Loucy (cell line): ENCODE measurements at regions not wholly inside any gene's neighbourhood (a gene's known extent, or its start where the extent isn't known, plus 50 kb on each side); places are given as distances from the start of the nearest gene placed in this dataset.

Experiments
- H2AFZ ChIP-seq: fragments of 200-600 bp; sonication (generic); 2 replicates; pipeline ENCODE4 v1.6.0; 2016; ENCODE audit warnings: antibody characterized with exemption, mild to moderate bottlenecking, low read length, moderate library complexity
- H3F3A ChIP-seq: fragments of 200-600 bp; 2 replicates; pipeline ENCODE4 v1.6.0; 2016; ENCODE audit warnings: antibody characterized with exemption, low read depth, mild to moderate bottlenecking
- H3K27me3 ChIP-seq: fragments of 200-600 bp; sonication (generic); 2 replicates; pipeline ENCODE4 v1.6.1; 2014; ENCODE audit warnings: low read length, mild to moderate bottlenecking; ENCODE audit not compliant: insufficient read depth, poor library complexity, severe bottlenecking
- H3K36me3 ChIP-seq: fragments of 200-600 bp; sonication (generic); 2 replicates; pipeline ENCODE4 v1.6.1; 2016; ENCODE audit warnings: low read length; ENCODE audit not compliant: insufficient read depth
- H3K4me1 ChIP-seq: fragments of 200-600 bp; sonication (generic); 2 replicates; pipeline ENCODE4 v1.5.1; 2014; ENCODE audit warnings: low read length, mild to moderate bottlenecking; ENCODE audit not compliant: insufficient read depth, poor library complexity, severe bottlenecking
- H3K4me2 ChIP-seq: fragments of 200-600 bp; sonication (generic); 2 replicates; pipeline ENCODE4 v1.6.0; 2014; ENCODE audit warnings: antibody characterized with exemption, low read length, low read depth, mild to moderate bottlenecking; ENCODE audit not compliant: poor library complexity, severe bottlenecking
- H3K4me3 ChIP-seq: fragments of 200-600 bp; sonication (generic); 2 replicates; pipeline ENCODE4 v1.5.1; 2014; ENCODE audit warnings: low read length, mild to moderate bottlenecking, mixed read lengths; ENCODE audit not compliant: poor library complexity, severe bottlenecking
- H3K79me2 ChIP-seq: fragments of 200-600 bp; sonication (generic); 2 replicates; pipeline ENCODE4 v1.6.1; 2014; ENCODE audit warnings: low read length; ENCODE audit not compliant: insufficient read depth
- H3K9ac ChIP-seq: fragments of 200-600 bp; sonication (generic); 2 replicates; pipeline ENCODE4 v1.6.0; 2014; ENCODE audit warnings: mild to moderate bottlenecking, low read depth, low read length, moderate library complexity; ENCODE audit not compliant: poor library complexity, severe bottlenecking
- H3K9me2 ChIP-seq: fragments of 200-600 bp; sonication (generic); replicated peaks from 2 replicates; pipeline ENCODE4 v1.6.1; 2016; ENCODE audit warnings: low read depth, low read length, mixed read lengths
- H3K9me3 ChIP-seq: fragments of 200-600 bp; sonication (generic); 2 replicates; pipeline ENCODE4 v1.6.1; 2014; ENCODE audit warnings: mild to moderate bottlenecking, antibody characterized with exemption, low read length, low read depth; ENCODE audit not compliant: insufficient read depth
- H4K20me1 ChIP-seq: fragments of 200-600 bp; sonication (generic); 2 replicates; pipeline ENCODE4 v1.6.0; 2014; ENCODE audit warnings: antibody characterized with exemption, low read length, mild to moderate bottlenecking; ENCODE audit not compliant: insufficient read depth, poor library complexity, severe bottlenecking
- EZH2phosphoT487 ChIP-seq: fragments of 200-600 bp; IDR thresholded peaks from 2 replicates; pipeline ENCODE4 v1.6.1; 2018; ENCODE audit warnings: antibody characterized with exemption, mild to moderate bottlenecking, moderate library complexity, borderline replicate concordance
- TF ChIP-seq, protein P1 (sequence below): fragments of 200-600 bp; sonication (generic); conservative IDR thresholded peaks from 2 replicates; pipeline ENCODE4 v1.5.1; 2014; ENCODE audit warnings: mild to moderate bottlenecking, antibody characterized with exemption, low read length

DNA sequence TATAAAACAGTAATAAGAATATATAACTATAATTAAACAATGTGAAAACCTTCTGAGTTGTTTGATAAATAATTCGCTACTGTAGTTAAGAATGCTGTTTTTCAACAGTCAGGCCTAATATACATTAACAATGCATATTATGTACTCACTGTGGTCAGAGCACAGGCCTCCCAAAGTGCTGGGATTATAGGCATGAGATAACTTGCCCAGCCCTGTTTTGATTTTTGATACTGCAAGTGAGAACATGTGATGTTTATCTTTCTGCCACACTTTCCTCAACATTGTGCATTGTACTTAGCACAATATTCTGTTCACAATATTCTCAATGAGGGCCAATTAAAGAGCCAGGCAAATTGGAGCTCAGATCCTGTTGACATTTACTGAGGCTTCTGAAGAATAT, 274.5 kb upstream of the RARB start:
- H3K9me2 ChIP-seq = no peaks in the 10 kb centered on the region
- H3K4me1 ChIP-seq = no peaks in the 10 kb centered on the region
- H3K4me2 ChIP-seq = no peak overlapping the region
- no peaks in the 10 kb centered on the region for H3K36me3 ChIP-seq
- no peak overlapping the region for H3K4me3 ChIP-seq
- H3K9ac ChIP-seq = no peak overlapping the region
- no peaks in the 10 kb centered on the region for H4K20me1 ChIP-seq
- no peaks in the 10 kb centered on the region for H3K79me2 ChIP-seq
- TF ChIP-seq, protein P1, sequence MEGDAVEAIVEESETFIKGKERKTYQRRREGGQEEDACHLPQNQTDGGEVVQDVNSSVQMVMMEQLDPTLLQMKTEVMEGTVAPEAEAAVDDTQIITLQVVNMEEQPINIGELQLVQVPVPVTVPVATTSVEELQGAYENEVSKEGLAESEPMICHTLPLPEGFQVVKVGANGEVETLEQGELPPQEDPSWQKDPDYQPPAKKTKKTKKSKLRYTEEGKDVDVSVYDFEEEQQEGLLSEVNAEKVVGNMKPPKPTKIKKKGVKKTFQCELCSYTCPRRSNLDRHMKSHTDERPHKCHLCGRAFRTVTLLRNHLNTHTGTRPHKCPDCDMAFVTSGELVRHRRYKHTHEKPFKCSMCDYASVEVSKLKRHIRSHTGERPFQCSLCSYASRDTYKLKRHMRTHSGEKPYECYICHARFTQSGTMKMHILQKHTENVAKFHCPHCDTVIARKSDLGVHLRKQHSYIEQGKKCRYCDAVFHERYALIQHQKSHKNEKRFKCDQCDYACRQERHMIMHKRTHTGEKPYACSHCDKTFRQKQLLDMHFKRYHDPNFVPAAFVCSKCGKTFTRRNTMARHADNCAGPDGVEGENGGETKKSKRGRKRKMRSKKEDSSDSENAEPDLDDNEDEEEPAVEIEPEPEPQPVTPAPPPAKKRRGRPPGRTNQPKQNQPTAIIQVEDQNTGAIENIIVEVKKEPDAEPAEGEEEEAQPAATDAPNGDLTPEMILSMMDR = no peak
- TF ChIP-seq EZH2phosphoT487 = no peak
- H3F3A ChIP-seq = no peaks in the 10 kb centered on the region
- H3K9me3 ChIP-seq = no peaks in the 10 kb centered on the region
- no peak overlapping the region for H2AFZ ChIP-seq
- no peaks in the 10 kb centered on the region for H3K27me3 ChIP-seq

DNA sequence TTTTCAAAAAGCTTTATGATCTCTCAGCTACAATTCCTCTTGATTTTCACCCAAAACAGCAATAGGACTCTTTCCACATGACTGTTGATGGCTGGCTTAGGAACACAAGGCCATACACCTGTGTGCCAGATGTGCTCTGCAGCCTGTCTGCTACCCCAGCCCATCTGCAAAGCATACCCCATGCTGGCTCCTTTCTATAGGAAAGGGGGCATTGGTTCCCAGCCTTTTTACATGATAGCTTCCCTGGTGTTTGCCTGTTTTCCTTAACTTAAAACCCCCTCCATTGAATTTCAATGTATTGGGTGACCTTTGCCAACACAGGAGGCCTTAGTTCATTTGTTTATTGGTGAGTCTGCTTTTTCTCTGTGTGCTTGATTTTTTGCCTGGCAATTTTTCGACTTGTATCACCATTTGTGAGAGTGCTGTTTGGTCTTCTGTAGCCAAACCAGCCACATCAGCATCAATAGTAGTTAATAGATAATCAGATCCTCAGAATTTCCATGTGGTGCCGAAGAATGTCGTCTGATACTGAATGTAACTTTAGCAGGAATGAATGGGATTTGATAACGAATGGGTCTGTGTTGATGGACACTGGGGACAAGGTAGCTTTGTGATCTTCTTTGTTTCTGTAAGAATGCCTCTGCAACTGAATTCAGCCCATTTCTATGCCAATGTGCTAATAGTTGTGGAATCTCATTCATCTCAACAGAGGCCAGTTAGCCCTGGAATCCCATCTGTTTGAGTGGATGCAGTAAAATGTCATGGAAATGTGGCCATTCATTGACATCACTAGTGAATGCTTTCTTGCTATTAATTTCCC, 272.2 kb upstream of the RARB start:
- H3K9ac ChIP-seq = no peak overlapping the region
- no peaks in the 10 kb centered on the region for H4K20me1 ChIP-seq
- no peak overlapping the region for H2AFZ ChIP-seq
- H3K79me2 ChIP-seq = no peaks in the 10 kb centered on the region
- H3K4me3 ChIP-seq = no peak overlapping the region
- no peak overlapping the region for H3K4me2 ChIP-seq
- H3K9me2 ChIP-seq = no peaks in the 10 kb centered on the region
- H3K9me3 ChIP-seq = no peaks in the 10 kb centered on the region
- TF ChIP-seq EZH2phosphoT487 = no peak
- TF ChIP-seq, protein P1 = no peak
- no peaks in the 10 kb centered on the region for H3K36me3 ChIP-seq
- no peaks in the 10 kb centered on the region for H3K4me1 ChIP-seq
- H3F3A ChIP-seq = no peaks in the 10 kb centered on the region
- no peaks in the 10 kb centered on the region for H3K27me3 ChIP-seq

DNA sequence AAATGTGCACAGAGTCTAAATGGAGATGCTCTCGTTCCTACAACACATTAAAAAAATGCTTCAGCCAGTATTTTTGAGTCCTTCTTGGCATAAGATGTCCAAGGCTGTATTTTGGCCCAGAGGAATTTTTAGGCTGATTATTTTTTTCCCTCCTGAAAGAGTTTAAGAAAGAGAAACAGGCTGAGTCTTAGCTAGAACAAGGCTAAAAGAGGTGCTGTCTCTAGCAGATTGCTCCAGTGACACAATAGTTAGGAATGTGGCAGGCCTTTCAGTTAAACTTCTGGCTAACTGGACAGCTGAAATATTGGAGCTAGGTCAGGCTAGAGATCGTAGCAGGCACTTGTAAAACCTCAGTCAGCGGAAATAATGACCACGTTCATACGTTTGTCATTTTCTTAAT, 271.4 kb upstream of the RARB start:
- Histone ChIP-seq H3K9ac (no peak overlapping the region), H3K79me2 (no peaks in the 10 kb centered on the region), H3K27me3 (no peaks in the 10 kb centered on the region), H3K36me3 (no peaks in the 10 kb centered on the region), H3K4me3 (no peak overlapping the region), H3K9me3 (no peaks in the 10 kb centered on the region), H3K4me1 (no peaks in the 10 kb centered on the region), H4K20me1 (no peaks in the 10 kb centered on the region), H3K9me2 (no peaks in the 10 kb centered on the region), H3K4me2 (no peak overlapping the region), H2AFZ (no peak overlapping the region), H3F3A (no peaks in the 10 kb centered on the region)
- TF ChIP-seq, protein P1 = no peak
- no peak for TF ChIP-seq EZH2phosphoT487
